Hepatocyte (in vitro differentiated cells): ENCODE measurements at regions not wholly inside any gene's neighbourhood (a gene's known extent, or its start where the extent isn't known, plus 50 kb on each side); places are given as distances from the start of the nearest gene placed in this dataset.

Experiments
- DNase-seq: peaks from one replicate; pipeline ENCODE4 v3.0.0-alpha.2; 2016; ENCODE audit warnings: low spot score
- H2AFZ ChIP-seq: fragments of 200-600 bp; sonication (generic); 2 replicates; pipeline ENCODE4 v1.6.0; 2016; ENCODE audit warnings: antibody characterized with exemption, mild to moderate bottlenecking
- H3K27ac ChIP-seq: fragments of 200-600 bp; sonication (generic); 2 replicates; pipeline ENCODE4 v1.5.1; 2016; ENCODE audit warnings: mild to moderate bottlenecking
- H3K27me3 ChIP-seq: fragments of 200-600 bp; sonication (generic); 2 replicates; pipeline ENCODE4 v1.6.1; 2016
- H3K36me3 ChIP-seq: fragments of 200-600 bp; sonication (generic); replicated peaks from 2 replicates; pipeline ENCODE4 v1.5.1; 2016; ENCODE audit warnings: low read depth; ENCODE audit not compliant: insufficient read depth
- H3K4me1 ChIP-seq: fragments of 200-600 bp; sonication (generic); 2 replicates; pipeline ENCODE4 v1.5.1; 2016; ENCODE audit warnings: mild to moderate bottlenecking, moderate library complexity; ENCODE audit not compliant: insufficient read depth
- H3K4me2 ChIP-seq: fragments of 200-600 bp; sonication (generic); 2 replicates; pipeline ENCODE4 v1.6.0; 2016
- H3K4me3 ChIP-seq: fragments of 200-600 bp; sonication (generic); 2 replicates; pipeline ENCODE4 v1.5.1; 2016; ENCODE audit warnings: mild to moderate bottlenecking
- H3K79me2 ChIP-seq: fragments of 200-600 bp; sonication (generic); 2 replicates; pipeline ENCODE4 v1.6.0; 2017; ENCODE audit warnings: mild to moderate bottlenecking
- H3K9me2 ChIP-seq: fragments of 200-600 bp; sonication (generic); replicated peaks from 2 replicates; pipeline ENCODE4 v1.6.0; 2017; ENCODE audit warnings: mild to moderate bottlenecking; ENCODE audit not compliant: insufficient read depth
- H3K9me3 ChIP-seq: fragments of 200-600 bp; sonication (generic); 2 replicates; pipeline ENCODE4 v1.5.1; 2016; ENCODE audit warnings: low read depth, mild to moderate bottlenecking
- H4K20me1 ChIP-seq: fragments of 200-600 bp; sonication (generic); 2 replicates; pipeline ENCODE4 v1.6.0; 2016; ENCODE audit warnings: mild to moderate bottlenecking; ENCODE audit not compliant: insufficient read depth, poor library complexity, severe bottlenecking
- CTCF ChIP-seq: fragments of 200-600 bp; sonication (generic); IDR thresholded peaks from 2 replicates; pipeline ENCODE4 v1.5.1; 2016; ENCODE audit warnings: antibody characterized with exemption, mild to moderate bottlenecking; ENCODE audit not compliant: poor library complexity
- EZH2 ChIP-seq: fragments of 200-600 bp; sonication (generic); IDR thresholded peaks from 2 replicates; pipeline ENCODE4 v1.6.1; 2016; ENCODE audit warnings: antibody characterized with exemption, mild to moderate bottlenecking, borderline replicate concordance
- EZH2phosphoT487 ChIP-seq: fragments of 200-600 bp; sonication (generic); IDR thresholded peaks from one replicate; pipeline ENCODE4 v1.6.1; 2018; ENCODE audit warnings: antibody characterized with exemption, mild to moderate bottlenecking, low read depth, moderate library complexity; ENCODE audit not compliant: unreplicated experiment, severe bottlenecking
- WGBS: methylation state at CpG from one replicate; pipeline ENCODE4 v1.1.6; 2016; ENCODE audit warnings: low lambda C conversion rate; ENCODE audit errors: missing lambda C conversion rate; 5-methylcytosine and 5-hydroxymethylcytosine counted together

- H3K27me3 ChIP-seq: no peaks in the 10 kb centered on the region
- TF ChIP-seq CTCF: no peak
- no peak for TF ChIP-seq EZH2phosphoT487
- no peak for TF ChIP-seq EZH2
- no peaks in the 10 kb centered on the region for H3K9me3 ChIP-seq
- H3K9me2 ChIP-seq: no peaks in the 10 kb centered on the region
- H3K4me2 ChIP-seq: no peak overlapping the region
- DNase-seq: no peak
- H3K27ac ChIP-seq: no peak overlapping the region
- no peak overlapping the region for H2AFZ ChIP-seq
- WGBS: 87% methylated on average over 18 of the region's 18 CpGs
- H4K20me1 ChIP-seq: no peaks in the 10 kb centered on the region
- H3K36me3 ChIP-seq: no peaks in the 10 kb centered on the region
- H3K79me2 ChIP-seq: no peaks in the 10 kb centered on the region
- H3K4me1 ChIP-seq: no peaks in the 10 kb centered on the region
- no peak overlapping the region for H3K4me3 ChIP-seq
These were observed 162.6 kb downstream of the TEX29 start for GRCh38 chr13:111482806-111483620.

DNA sequence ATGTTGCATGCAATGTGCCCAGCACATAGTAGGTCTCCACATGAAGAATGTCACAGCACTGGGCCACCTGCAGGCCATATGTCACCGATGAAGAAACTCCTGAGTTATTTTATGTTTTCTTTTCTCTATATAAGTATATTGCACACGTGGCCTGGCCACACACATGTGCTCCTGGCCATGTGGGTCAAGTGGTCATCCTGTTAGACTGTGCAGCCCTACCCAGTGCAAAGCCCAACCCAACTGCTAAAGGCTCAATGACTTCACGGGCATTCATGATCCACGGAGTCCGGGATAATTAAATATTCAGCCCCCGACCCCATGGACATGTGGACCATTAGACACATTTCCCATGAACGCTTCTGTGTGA is 163.2 kb downstream of the TEX29 start:
- no peak overlapping the region for H2AFZ ChIP-seq
- no peak for DNase-seq
- no peaks in the 10 kb centered on the region for H3K79me2 ChIP-seq
- H3K27ac ChIP-seq: no peak overlapping the region
- H3K36me3 ChIP-seq: no peaks in the 10 kb centered on the region
- H4K20me1 ChIP-seq: no peaks in the 10 kb centered on the region
- H3K27me3 ChIP-seq: no peaks in the 10 kb centered on the region
- no peaks in the 10 kb centered on the region for H3K4me1 ChIP-seq
- no peak overlapping the region for H3K4me3 ChIP-seq
- no peaks in the 10 kb centered on the region for H3K9me3 ChIP-seq
- H3K9me2 ChIP-seq: no peaks in the 10 kb centered on the region
- WGBS: 86% methylated on average over 7 of the region's 7 CpGs
- no peak overlapping the region for H3K4me2 ChIP-seq
- no peak for TF ChIP-seq EZH2

DNA sequence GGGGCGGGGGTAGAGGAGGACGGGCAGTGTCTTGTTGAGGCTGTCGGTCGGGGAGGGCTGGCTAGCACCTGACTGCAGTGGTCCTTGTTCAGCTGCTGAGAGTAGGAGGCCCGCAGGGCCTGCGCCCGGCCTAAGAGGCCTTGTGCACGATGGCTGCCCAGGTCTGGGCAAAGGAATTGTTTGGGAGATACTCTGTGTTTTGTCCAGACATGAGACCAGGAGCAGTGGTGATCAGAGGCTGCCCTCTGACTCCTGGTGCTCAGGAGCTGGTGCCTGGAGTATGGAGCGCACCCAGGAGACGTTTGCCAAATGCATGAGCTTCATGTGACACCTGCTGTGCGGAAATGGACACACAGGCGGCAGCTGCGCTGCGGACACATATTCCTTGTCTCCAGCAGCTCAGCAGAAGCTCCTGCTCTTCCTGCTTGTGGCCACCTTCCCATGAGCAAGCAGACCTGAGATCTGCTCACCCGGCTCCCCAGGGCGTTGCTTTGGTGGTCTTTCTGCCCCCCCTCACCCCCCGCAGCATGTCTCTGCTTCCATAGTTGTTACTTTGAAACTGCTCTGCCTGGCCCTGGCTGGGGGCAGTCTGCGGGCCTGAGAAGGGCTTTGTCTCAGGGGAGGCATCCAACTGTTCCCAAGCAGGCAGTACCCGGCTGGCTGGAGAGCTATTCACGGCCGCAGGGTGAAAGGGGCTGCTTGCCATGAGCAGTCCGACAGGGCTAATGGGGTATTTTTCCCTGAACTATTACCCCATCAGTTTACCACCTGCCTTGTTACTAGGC is 163.9 kb downstream of the TEX29 start:
- Histone ChIP-seq H2AFZ (no peak overlapping the region), H3K9me3 (no peaks in the 10 kb centered on the region), H4K20me1 (no peaks in the 10 kb centered on the region), H3K79me2 (no peaks in the 10 kb centered on the region), H3K9me2 (no peaks in the 10 kb centered on the region), H3K4me3 (no peak overlapping the region), H3K36me3 (no peaks in the 10 kb centered on the region), H3K27me3 (no peaks in the 10 kb centered on the region), H3K27ac (no peak overlapping the region), H3K4me2 (no peak overlapping the region), H3K4me1 (no peaks in the 10 kb centered on the region)
- WGBS: 86% methylated on average over 22 of the region's 22 CpGs
- no peak for DNase-seq
- TF ChIP-seq EZH2: no peak
- TF ChIP-seq EZH2phosphoT487: no peak
- TF ChIP-seq CTCF: no peak

- Histone ChIP-seq H2AFZ (no peak overlapping the region), H3K4me2 (no peak overlapping the region), H4K20me1 (no peaks in the 10 kb centered on the region), H3K27ac (no peak overlapping the region), H3K9me3 (no peaks in the 10 kb centered on the region), H3K4me1 (no peaks in the 10 kb centered on the region), H3K79me2 (no peaks in the 10 kb centered on the region), H3K4me3 (no peak overlapping the region), H3K9me2 (no peaks in the 10 kb centered on the region), H3K36me3 (no peaks in the 10 kb centered on the region), H3K27me3 (no peaks in the 10 kb centered on the region)
- TF ChIP-seq EZH2phosphoT487 (no peak), CTCF (no peak), EZH2 (no peak)
- DNase-seq: no peak
- WGBS: 91% methylated on average over 7 of the region's 7 CpGs
These were observed 164.5 kb downstream of the TEX29 start for GRCh38 chr13:111484959-111485358.
